A549 (cell line): ENCODE measurements at regions not wholly inside any gene's neighbourhood (a gene's known extent, or its start where the extent isn't known, plus 50 kb on each side); places are given as distances from the start of the nearest gene placed in this dataset.

Experiments
- BHLHE40 ChIP-seq: IDR thresholded peaks from 2 replicates; pipeline ENCODE4 v1.6.1; 2012; ENCODE audit warnings: low read depth, low read length, inconsistent platforms
- ESRRA ChIP-seq: fragments of 150-350 bp; IDR thresholded peaks from 2 replicates; pipeline ENCODE4 v1.6.1; 2014; ENCODE audit warnings: mild to moderate bottlenecking, low read length, borderline replicate concordance
- HDAC2 ChIP-seq: fragments of 200-600 bp; sonication (generic); IDR thresholded peaks from 2 replicates; pipeline ENCODE4 v1.6.1; 2016
- HMGXB4 ChIP-seq: fragments of 250-450 bp; sonication (Bioruptor Pico); IDR thresholded peaks from 2 replicates; pipeline ENCODE4 v1.5.0; 2021; ENCODE audit warnings: mild to moderate bottlenecking, moderate library complexity, borderline replicate concordance
- KDM1A ChIP-seq: fragments of 200-600 bp; sonication (generic); IDR thresholded peaks from 2 replicates; pipeline ENCODE4 v1.6.1; 2016; ENCODE audit warnings: low read depth, mild to moderate bottlenecking
- MAZ ChIP-seq: fragments of 150-350 bp; IDR thresholded peaks from 2 replicates; pipeline ENCODE4 v1.6.1; 2014; ENCODE audit warnings: antibody characterized with exemption, low read depth, low read length, borderline replicate concordance
- MYC ChIP-seq: IDR thresholded peaks from 2 replicates; pipeline ENCODE4 v1.6.1; 2012; ENCODE audit warnings: mild to moderate bottlenecking, inconsistent platforms, low read length, improper control_type of control experiment, borderline replicate concordance
- NFE2L2 ChIP-seq: fragments of 150-350 bp; conservative IDR thresholded peaks from 2 replicates; pipeline ENCODE4 v1.6.1; 2014; ENCODE audit warnings: low read length
- POLR2A ChIP-seq: IDR thresholded peaks from 2 replicates; pipeline ENCODE4 v1.6.1; 2012; ENCODE audit warnings: mild to moderate bottlenecking, low read length
- RAD21 ChIP-seq, 2 experiments: fragments of >200 bp in 1 of 2; sonication (Bioruptor Twin) in 1 of 2; formaldehyde crosslinking in 1 of 2; IDR thresholded peaks in 1 of 2; conservative IDR thresholded peaks in 1 of 2; 2 replicates in 1 of 2; 3 replicates in 1 of 2; pipeline ENCODE4 v1.6.1; 2012 to 2018; ENCODE audit warnings: inconsistent platforms in 1 of 2
- RFX5 ChIP-seq: fragments of 450-650 bp; IDR thresholded peaks from 2 replicates; pipeline ENCODE4 v1.7.1; 2014; ENCODE audit warnings: antibody characterized with exemption, mild to moderate bottlenecking, moderate library complexity
- TP53 ChIP-seq: fragments of 250-450 bp; sonication (Bioruptor Pico); IDR thresholded peaks from 2 replicates; pipeline ENCODE4 v1.5.0; 2021; ENCODE audit warnings: mild to moderate bottlenecking, moderate library complexity
- ZFP36 ChIP-seq: fragments of 450-650 bp; IDR thresholded peaks from 2 replicates; pipeline ENCODE4 v1.6.1; 2014; ENCODE audit warnings: borderline replicate concordance; ENCODE audit not compliant: partially characterized antibody
- TF ChIP-seq, protein P1 (sequence below): fragments of >200 bp; sonication (Bioruptor Twin); formaldehyde crosslinking; IDR thresholded peaks from 3 replicates; pipeline ENCODE4 v1.5.1; 2016

DNA sequence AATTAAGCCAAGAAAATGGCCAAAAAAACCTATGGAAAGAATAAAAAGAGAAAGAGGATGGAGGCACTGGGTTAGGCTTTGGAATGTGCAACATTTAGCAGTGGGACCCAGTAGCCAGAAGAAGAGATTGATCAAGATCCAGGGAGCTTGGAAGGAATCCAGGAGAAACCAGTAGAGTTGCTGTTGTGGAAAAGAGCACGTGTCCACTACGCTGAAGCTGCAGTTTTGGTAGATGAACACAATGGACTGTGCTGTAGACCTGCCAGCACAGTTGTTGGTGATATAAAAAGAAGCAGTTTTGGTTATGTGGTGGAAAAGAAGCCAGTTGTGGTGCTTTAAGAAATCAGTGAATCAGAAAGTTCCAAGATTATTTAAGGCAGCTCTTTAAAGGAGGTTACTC is 802.2 kb upstream of the POM121L12 start:
- TF ChIP-seq, protein P1, sequence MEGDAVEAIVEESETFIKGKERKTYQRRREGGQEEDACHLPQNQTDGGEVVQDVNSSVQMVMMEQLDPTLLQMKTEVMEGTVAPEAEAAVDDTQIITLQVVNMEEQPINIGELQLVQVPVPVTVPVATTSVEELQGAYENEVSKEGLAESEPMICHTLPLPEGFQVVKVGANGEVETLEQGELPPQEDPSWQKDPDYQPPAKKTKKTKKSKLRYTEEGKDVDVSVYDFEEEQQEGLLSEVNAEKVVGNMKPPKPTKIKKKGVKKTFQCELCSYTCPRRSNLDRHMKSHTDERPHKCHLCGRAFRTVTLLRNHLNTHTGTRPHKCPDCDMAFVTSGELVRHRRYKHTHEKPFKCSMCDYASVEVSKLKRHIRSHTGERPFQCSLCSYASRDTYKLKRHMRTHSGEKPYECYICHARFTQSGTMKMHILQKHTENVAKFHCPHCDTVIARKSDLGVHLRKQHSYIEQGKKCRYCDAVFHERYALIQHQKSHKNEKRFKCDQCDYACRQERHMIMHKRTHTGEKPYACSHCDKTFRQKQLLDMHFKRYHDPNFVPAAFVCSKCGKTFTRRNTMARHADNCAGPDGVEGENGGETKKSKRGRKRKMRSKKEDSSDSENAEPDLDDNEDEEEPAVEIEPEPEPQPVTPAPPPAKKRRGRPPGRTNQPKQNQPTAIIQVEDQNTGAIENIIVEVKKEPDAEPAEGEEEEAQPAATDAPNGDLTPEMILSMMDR: no peak
- TF ChIP-seq POLR2A (no peak), RAD21 (conservative IDR thresholded peaks at IDR 0.05 in 1 of 2, IDR thresholded peaks at IDR 0.05 in 1 of 2) (no peak), BHLHE40 (no peak), NFE2L2 (no peak), ESRRA (no peak), ZFP36 (no peak), HMGXB4 (no peak), TP53 (no peak), KDM1A (no peak), MYC (no peak), MAZ (no peak), RFX5 (no peak), HDAC2 (no peak)
